ENCODE measurements at regions not wholly inside any gene's neighbourhood (a gene's known extent, or its start where the extent isn't known, plus 50 kb on each side); places are given as distances from the start of the nearest gene placed in this dataset.
"Not testable (repeated sequence)": the region's sequence is repeated elsewhere in the genome, so short reads cannot be mapped to it uniquely, and the experiment has no call there.

- not testable (repeated sequence) for DNase-seq (ENCODE audit: low read depth in 2 of 2)
Observed at GRCh38 chr5:118284230-118284629, 704.1 kb downstream of the DTWD2 start.

- not testable (repeated sequence) for DNase-seq (ENCODE audit: low read depth in 2 of 2)
Observed at GRCh38 chr5:118282480-118283038, 705.8 kb downstream of the DTWD2 start.

- no peak for DNase-seq (ENCODE audit: low read depth in 2 of 2)
Observed at GRCh38 chr5:118279540-118280294, 708.6 kb downstream of the DTWD2 start.

GRCh38 chr5:118270526-118270925 lies 717.8 kb downstream of the DTWD2 start:
- DNase-seq (ENCODE audit: low read depth in 2 of 2) = no peak

- DNase-seq (ENCODE audit: low read depth in 2 of 2) = no peak
Observed at GRCh38 chr5:118258223-118258622, 730.1 kb downstream of the DTWD2 start.

- no peak for DNase-seq (ENCODE audit: low read depth in 2 of 2)
Observed at GRCh38 chr5:118257066-118257465, 731.3 kb downstream of the DTWD2 start.

- no peak for DNase-seq (ENCODE audit: low read depth in 2 of 2)
Observed at GRCh38 chr5:118253225-118254061, 734.9 kb downstream of the DTWD2 start.

GRCh38 chr5:118249386-118249785 lies 739.0 kb downstream of the DTWD2 start:
- no peak for DNase-seq (ENCODE audit: low read depth in 2 of 2)

- no peak for DNase-seq (ENCODE audit: low read depth in 2 of 2)
Observed at GRCh38 chr5:118247458-118247857, 740.9 kb downstream of the DTWD2 start.

GRCh38 chr5:118243613-118244012 lies 744.7 kb downstream of the DTWD2 start:
- no peak for DNase-seq (ENCODE audit: low read depth in 2 of 2)

- DNase-seq (ENCODE audit: low read depth in 2 of 2) = no peak
Observed at GRCh38 chr5:118243068-118243467, 745.3 kb downstream of the DTWD2 start.

GRCh38 chr5:118236108-118236849 lies 752.1 kb downstream of the DTWD2 start:
- DNase-seq (ENCODE audit: low read depth in 2 of 2) = no peak

- no peak for DNase-seq (ENCODE audit: low read depth in 2 of 2)
Observed at GRCh38 chr5:118233606-118234005, 754.7 kb downstream of the DTWD2 start.

GRCh38 chr5:118228489-118228888 lies 759.9 kb downstream of the DTWD2 start:
- DNase-seq (ENCODE audit: low read depth in 2 of 2) = no peak

GRCh38 chr5:118224546-118224945 lies 763.8 kb downstream of the DTWD2 start:
- DNase-seq (ENCODE audit: low read depth in 2 of 2) = no peak

- DNase-seq (ENCODE audit: low read depth in 2 of 2) = no peak
Observed at GRCh38 chr5:118220556-118221195, 767.7 kb downstream of the DTWD2 start.

GRCh38 chr5:118211606-118212005 lies 776.7 kb downstream of the DTWD2 start:
- DNase-seq (ENCODE audit: low read depth in 2 of 2) = no peak

GRCh38 chr5:118208031-118208453 lies 780.3 kb downstream of the DTWD2 start:
- no peak for DNase-seq (ENCODE audit: low read depth in 2 of 2)

- DNase-seq (ENCODE audit: low read depth in 2 of 2) = no peak
Observed at GRCh38 chr5:118199801-118200200, 788.5 kb downstream of the DTWD2 start.

- DNase-seq (ENCODE audit: low read depth in 2 of 2) = no peak
Observed at GRCh38 chr5:118196229-118196628, 792.1 kb downstream of the DTWD2 start.

- no peak for DNase-seq (ENCODE audit: low read depth in 2 of 2)
Observed at GRCh38 chr5:118195211-118195610, 793.1 kb downstream of the DTWD2 start.
